Smooth muscle cell (in vitro differentiated cells): ENCODE measurements at regions not wholly inside any gene's neighbourhood (a gene's known extent, or its start where the extent isn't known, plus 50 kb on each side); places are given as distances from the start of the nearest gene placed in this dataset.

Source experiments
- DNase-seq: peaks from one replicate; lab custom pipeline; 2025; ENCODE audit not compliant: unreplicated experiment; lab: John Stamatoyannopoulos, UW
- H2AFZ ChIP-seq: fragments of 200-600 bp; sonication (generic); 2 replicates; pipeline ENCODE4 v1.6.0; 2016; ENCODE audit warnings: antibody characterized with exemption, low read depth, mild to moderate bottlenecking
- H3F3A ChIP-seq: fragments of 200-600 bp; sonication (generic); 2 replicates; pipeline ENCODE4 v1.6.0; 2017; ENCODE audit warnings: antibody characterized with exemption, low read depth
- H3K27ac ChIP-seq: fragments of 200-600 bp; sonication (generic); 2 replicates; pipeline ENCODE4 v1.5.1; 2016; ENCODE audit warnings: low read depth, mild to moderate bottlenecking
- H3K27me3 ChIP-seq: fragments of 200-600 bp; sonication (generic); 2 replicates; pipeline ENCODE4 v1.6.1; 2016; ENCODE audit warnings: low read depth, mild to moderate bottlenecking
- H3K36me3 ChIP-seq: fragments of 200-600 bp; sonication (generic); 2 replicates; pipeline ENCODE4 v1.5.1; 2016; ENCODE audit warnings: low read depth
- H3K4me1 ChIP-seq: fragments of 200-600 bp; sonication (generic); 2 replicates; pipeline ENCODE4 v1.5.1; 2016; ENCODE audit warnings: low read depth
- H3K4me2 ChIP-seq: fragments of 200-600 bp; sonication (generic); 2 replicates; pipeline ENCODE4 v1.6.0; 2016; ENCODE audit warnings: mild to moderate bottlenecking
- H3K4me3 ChIP-seq: fragments of 200-600 bp; sonication (generic); 2 replicates; pipeline ENCODE4 v1.5.1; 2016; ENCODE audit warnings: mild to moderate bottlenecking
- H3K79me2 ChIP-seq: fragments of 200-600 bp; sonication (generic); 2 replicates; pipeline ENCODE4 v1.6.0; 2016; ENCODE audit warnings: low read depth, mild to moderate bottlenecking
- H3K9ac ChIP-seq: fragments of 200-600 bp; sonication (generic); 2 replicates; pipeline ENCODE4 v1.6.0; 2016; ENCODE audit warnings: low read depth
- H3K9me3 ChIP-seq: fragments of 200-600 bp; sonication (generic); replicated peaks from 2 replicates; pipeline ENCODE4 v1.5.1; 2016; ENCODE audit warnings: low read depth
- H4K20me1 ChIP-seq: fragments of 200-600 bp; sonication (generic); 2 replicates; pipeline ENCODE4 v1.6.0; 2016; ENCODE audit warnings: low read depth
- WGBS: methylation state at CpG from one replicate; pipeline ENCODE4 v1.1.7; 2016; ENCODE audit warnings: low lambda C conversion rate; 5-methylcytosine and 5-hydroxymethylcytosine counted together
- TF ChIP-seq, protein P1 (sequence below): fragments of 200-600 bp; sonication (generic); IDR thresholded peaks from 2 replicates; pipeline ENCODE4 v1.5.1; 2017; ENCODE audit warnings: borderline replicate concordance, mild to moderate bottlenecking, antibody characterized with exemption; ENCODE audit not compliant: insufficient read depth, poor library complexity, severe bottlenecking

DNA sequence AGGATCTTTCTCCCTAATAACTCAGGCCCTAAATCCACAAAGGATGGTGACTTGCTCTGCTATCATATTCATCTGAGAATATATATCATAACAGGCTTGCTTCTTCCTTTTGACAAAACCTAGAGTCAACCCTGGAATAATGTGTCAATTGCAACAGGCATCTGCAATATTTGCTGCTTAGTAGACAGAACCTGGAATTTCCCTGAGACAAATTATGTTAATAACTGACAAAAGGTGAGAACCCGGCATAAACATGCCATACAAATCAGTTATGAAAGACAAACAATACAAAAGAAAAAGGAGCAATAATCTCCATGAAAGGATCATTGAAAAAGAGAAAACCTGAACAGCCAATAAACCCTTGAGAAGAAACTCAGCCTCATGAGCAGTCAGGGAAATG is 114.5 kb upstream of the CDCA7L start:
- no peak overlapping the region for H3K4me2 ChIP-seq
- TF ChIP-seq, protein P1, sequence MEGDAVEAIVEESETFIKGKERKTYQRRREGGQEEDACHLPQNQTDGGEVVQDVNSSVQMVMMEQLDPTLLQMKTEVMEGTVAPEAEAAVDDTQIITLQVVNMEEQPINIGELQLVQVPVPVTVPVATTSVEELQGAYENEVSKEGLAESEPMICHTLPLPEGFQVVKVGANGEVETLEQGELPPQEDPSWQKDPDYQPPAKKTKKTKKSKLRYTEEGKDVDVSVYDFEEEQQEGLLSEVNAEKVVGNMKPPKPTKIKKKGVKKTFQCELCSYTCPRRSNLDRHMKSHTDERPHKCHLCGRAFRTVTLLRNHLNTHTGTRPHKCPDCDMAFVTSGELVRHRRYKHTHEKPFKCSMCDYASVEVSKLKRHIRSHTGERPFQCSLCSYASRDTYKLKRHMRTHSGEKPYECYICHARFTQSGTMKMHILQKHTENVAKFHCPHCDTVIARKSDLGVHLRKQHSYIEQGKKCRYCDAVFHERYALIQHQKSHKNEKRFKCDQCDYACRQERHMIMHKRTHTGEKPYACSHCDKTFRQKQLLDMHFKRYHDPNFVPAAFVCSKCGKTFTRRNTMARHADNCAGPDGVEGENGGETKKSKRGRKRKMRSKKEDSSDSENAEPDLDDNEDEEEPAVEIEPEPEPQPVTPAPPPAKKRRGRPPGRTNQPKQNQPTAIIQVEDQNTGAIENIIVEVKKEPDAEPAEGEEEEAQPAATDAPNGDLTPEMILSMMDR: no peak
- no peak overlapping the region for H3K4me3 ChIP-seq
- no peak for DNase-seq
- H3K27me3 ChIP-seq: no peaks in the 10 kb centered on the region
- H3K27ac ChIP-seq: no peak overlapping the region
- H3K36me3 ChIP-seq: no peaks in the 10 kb centered on the region
- no peaks in the 10 kb centered on the region for H3K79me2 ChIP-seq
- no peaks in the 10 kb centered on the region for H3K9me3 ChIP-seq
- no peaks in the 10 kb centered on the region for H4K20me1 ChIP-seq
- no peaks in the 10 kb centered on the region for H3F3A ChIP-seq
- H3K9ac ChIP-seq: no peak overlapping the region
- 94% methylated on average over 1 of the region's 1 CpG for WGBS
- H3K4me1 ChIP-seq: peaks cover 2% of the 10 kb centered on the region
- H2AFZ ChIP-seq: no peak overlapping the region

DNA sequence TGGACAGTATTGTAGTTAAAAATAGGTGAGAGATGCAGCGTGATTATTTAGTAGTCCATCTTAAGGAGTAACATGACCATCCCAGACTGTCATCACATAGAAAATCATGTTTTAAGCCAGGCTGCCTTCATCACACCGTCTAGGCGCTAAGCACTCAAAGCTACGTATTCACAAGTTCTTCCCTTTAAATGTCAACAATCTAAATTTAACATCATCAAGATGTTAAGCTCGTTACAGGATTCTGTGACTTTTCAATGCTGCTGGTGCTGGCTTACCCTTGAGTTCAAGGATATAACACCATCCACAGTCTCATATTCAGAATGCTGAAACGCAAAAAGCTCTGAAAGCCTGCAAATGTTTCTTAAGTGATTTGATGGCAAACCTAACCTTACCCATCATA is 109.5 kb upstream of the CDCA7L start:
- 80% methylated on average over 6 of the region's 6 CpGs for WGBS
- H4K20me1 ChIP-seq: no peaks in the 10 kb centered on the region
- no peak overlapping the region for H3K27ac ChIP-seq

DNA sequence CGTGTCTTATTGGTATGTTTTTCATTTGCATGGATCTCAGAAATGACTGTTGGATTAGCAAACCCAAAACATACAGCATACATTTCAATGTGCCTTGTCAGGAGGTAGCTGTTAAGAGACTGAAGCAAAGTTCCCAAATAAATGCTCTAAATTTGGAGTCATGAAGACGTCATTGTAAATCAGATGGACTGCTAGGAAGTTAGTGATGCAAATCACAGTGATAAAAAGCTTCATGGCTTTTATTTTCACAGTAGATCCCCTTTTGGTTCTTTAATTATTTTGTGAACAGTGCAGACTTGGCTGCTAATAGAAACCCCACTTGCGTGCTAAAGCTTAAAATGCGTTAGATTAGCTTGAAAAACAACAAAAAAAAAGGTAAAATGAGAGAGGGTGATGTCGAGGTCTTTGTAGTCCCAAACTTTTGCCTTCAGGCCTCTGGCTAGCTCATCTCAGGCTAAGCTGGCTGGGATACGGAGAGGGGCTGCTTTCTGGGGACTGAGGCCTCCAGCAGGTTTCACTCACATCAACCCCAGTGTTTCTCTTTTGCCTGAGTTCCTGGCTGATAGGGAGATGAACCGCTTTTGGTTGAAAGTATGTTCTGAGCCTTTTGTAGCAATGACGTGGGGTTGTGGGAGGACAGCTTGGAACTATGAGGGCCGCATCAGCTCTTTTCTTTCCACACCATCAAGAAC is 107.1 kb upstream of the CDCA7L start:
- Histone ChIP-seq H3K27me3 (no peaks in the 10 kb centered on the region), H3F3A (no peaks in the 10 kb centered on the region), H4K20me1 (no peaks in the 10 kb centered on the region), H3K4me1 (peaks cover 3% of the 10 kb centered on the region), H3K79me2 (no peaks in the 10 kb centered on the region), H2AFZ (no peak overlapping the region), H3K27ac (no peak overlapping the region), H3K9ac (no peak overlapping the region), H3K4me2 (no peak overlapping the region), H3K4me3 (no peak overlapping the region), H3K9me3 (no peaks in the 10 kb centered on the region), H3K36me3 (no peaks in the 10 kb centered on the region)
- TF ChIP-seq, protein P1: no peak
- WGBS: 84% methylated on average over 9 of the region's 9 CpGs
- no peak for DNase-seq

More for the DNA sequence above, 109.5 kb upstream of the CDCA7L start:
- no peak overlapping the region for H3K9ac ChIP-seq
- H3F3A ChIP-seq: no peaks in the 10 kb centered on the region
- no peak for DNase-seq
- no peak overlapping the region for H2AFZ ChIP-seq
- H3K4me2 ChIP-seq: no peak overlapping the region
- no peaks in the 10 kb centered on the region for H3K27me3 ChIP-seq
- H3K4me1 ChIP-seq: peaks cover 3% of the 10 kb centered on the region
- H3K79me2 ChIP-seq: no peaks in the 10 kb centered on the region
- H3K9me3 ChIP-seq: no peaks in the 10 kb centered on the region
- H3K36me3 ChIP-seq: no peaks in the 10 kb centered on the region
- H3K4me3 ChIP-seq: no peak overlapping the region
- TF ChIP-seq, protein P1: no peak

DNA sequence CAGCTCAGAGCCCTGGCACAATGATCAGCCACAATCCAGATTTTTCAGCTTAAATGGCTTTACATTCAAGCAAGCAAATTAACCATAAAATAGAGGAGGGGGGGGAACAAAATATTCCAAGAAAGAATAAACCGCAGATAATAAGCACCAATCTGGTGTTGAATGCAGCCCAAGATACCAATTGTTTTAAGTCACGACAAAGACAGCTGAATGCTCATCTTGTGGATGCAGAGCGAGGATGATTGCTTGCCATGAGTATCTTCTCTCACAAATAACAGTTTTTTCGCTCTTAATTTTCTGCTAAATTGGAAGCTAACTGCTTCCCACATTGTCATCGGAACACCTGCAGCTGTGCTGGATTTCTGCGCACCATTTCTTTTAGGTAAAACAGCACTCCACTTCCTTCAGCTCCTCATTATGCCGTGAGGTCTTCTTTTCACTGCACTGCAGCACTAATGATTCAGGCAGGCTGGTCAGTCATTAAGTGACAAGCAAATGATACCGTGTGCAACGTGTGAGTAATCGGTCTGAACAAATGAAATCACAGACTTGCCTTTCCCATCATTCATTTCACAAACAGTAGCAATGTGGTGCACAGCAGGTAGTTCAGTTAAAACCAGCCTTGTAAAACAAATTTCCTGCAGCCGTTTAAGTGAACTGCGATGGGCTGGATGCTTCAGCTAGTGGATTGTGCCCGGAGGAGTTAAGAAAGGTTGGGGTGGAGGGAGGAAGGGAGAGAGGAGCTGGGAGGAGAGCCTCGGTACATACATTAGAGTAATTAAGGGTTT is 106.4 kb upstream of the CDCA7L start:
- H3K9ac ChIP-seq: no peak overlapping the region
- no peaks in the 10 kb centered on the region for H3K36me3 ChIP-seq
- no peaks in the 10 kb centered on the region for H3F3A ChIP-seq
- no peak overlapping the region for H3K4me3 ChIP-seq
- no peak overlapping the region for H2AFZ ChIP-seq
- DNase-seq: no peak
- 76% methylated on average over 14 of the region's 14 CpGs for WGBS
- no peaks in the 10 kb centered on the region for H3K9me3 ChIP-seq
- no peaks in the 10 kb centered on the region for H3K27me3 ChIP-seq
- H3K27ac ChIP-seq: no peak overlapping the region
- TF ChIP-seq, protein P1: no peak
- no peak overlapping the region for H3K4me2 ChIP-seq
- peaks cover 3% of the 10 kb centered on the region for H3K4me1 ChIP-seq
- H3K79me2 ChIP-seq: no peaks in the 10 kb centered on the region
- no peaks in the 10 kb centered on the region for H4K20me1 ChIP-seq
